Activated CD4-positive, CD25-positive, alpha-beta regulatory T cell treated with anti-CD3 and anti-CD28 coated beads, Interleukin-2, amount 50 U/mL, for 24 hours (primary cell): ENCODE measurements at regions not wholly inside any gene's neighbourhood (a gene's known extent, or its start where the extent isn't known, plus 50 kb on each side); places are given as distances from the start of the nearest gene placed in this dataset.
"Not testable (repeated sequence)": the region's sequence is repeated elsewhere in the genome, so short reads cannot be mapped to it uniquely, and the experiment has no call there.

Experiments used
- ATAC-seq, 2 donors: fragments of 150-1000 bp; cut with Tn5 transposase; one replicate each; pipeline ENCODE4 v1.10.0; 2021; ENCODE audit warnings: mild to moderate bottlenecking in 1 of 2, moderate library complexity in 1 of 2

DNA sequence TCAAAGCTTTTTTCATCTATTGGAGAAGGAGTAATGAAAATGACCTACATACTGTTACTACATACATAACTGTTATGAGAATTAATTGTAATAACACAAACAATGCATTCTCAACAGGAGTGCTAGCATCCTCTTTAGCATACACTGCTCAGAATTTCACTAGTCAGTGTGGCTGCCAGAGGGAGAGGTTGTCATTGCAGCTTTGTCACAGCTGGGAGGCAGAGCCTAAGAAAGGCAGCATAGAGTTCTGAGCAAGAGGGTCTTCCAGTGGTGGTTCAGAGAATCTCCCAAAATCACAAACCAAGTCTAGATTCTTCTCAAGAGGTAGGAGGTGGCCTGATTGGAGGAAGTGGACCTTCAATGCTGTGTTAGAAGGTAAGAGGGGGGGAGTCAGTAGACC is 286.7 kb upstream of the CYRIA start:
- no peak for ATAC-seq

DNA sequence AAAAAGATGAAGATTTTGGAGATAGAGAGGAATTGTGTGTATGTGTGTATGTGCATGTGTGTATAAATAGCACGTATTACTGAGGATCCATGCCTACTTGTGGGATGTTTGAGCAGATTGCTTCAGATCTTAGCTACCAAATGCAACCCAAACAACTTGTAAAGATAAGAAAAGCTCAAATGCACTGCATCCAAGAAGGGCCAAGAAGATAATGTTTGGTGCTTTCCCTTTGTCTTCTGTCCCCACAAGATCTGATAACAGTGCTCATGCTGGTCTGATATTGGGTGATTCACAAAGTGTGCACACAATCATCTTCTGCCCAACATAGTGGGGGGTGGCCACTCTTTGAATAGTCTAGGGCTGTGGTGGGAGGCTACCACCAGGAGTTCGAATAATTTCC is 284.8 kb upstream of the CYRIA start:
- ATAC-seq: no peak

DNA sequence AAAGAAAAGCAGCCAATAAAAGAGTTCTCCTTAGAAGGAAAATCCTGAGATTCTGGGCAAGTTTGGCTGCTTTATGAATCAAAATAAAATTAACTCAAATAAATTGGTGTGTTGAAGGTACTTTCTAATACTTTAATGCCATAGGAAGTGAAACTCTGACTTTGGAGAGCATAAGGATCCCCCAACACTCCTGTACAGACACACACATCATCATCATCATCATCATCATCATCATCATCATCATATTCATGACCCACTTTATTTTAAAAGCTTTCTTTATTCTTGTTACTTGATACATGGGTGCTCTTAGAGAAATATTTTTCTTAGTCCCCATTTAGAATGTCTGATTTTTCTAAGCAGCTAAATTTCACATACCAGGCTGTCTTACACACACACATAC is 283.1 kb upstream of the CYRIA start:
- ATAC-seq: no peak

DNA sequence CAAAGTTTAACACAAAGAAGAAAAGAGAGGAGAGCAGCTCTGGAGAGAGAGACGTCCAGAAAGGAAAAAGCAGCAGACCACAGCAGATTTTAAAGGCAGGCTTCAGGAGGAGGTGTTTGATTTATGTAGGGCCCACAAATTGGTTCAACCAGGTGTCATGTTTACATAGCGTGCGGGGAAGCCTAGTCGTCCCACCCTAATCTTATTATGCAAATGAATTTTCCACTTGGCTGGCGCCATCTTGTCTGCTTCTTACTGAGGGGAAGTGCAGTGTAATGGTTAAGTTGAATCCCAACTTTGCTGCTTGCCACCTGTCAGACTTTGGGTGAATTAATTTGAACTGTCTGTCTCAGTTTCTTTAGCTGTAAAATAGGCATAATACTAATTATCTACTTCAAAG is 282.4 kb upstream of the CYRIA start:
- ATAC-seq: no peak

DNA sequence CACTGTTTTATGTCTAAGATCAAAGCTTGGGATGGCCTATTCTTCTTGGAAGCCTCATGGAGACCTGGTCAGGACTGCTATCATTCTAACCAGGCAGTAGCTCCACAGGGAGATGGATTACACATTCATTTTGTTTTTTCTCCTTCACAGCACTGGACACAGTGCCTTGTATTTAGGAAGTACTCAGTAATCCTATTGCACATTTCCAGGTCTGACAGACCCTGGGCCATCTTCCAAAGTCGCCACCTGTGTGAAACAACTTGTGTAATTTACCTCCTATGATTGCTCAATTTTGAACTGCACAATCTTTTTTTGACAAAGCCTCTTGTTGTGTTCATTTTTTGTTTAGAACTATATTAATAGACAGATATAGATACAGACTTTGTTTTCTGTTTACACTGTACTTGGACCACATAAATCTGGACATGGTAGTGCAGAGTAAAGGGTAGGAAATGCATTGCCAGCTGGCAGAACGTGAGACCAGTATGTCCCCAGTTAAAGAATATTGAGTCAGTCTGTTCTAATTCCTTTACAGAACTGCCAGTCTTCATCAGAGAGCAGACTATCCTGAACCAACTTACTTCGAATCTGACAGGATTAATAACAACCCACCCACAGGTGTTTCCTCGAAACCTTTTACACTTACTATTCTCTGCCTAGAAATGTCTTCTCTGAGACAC is 277.8 kb upstream of the CYRIA start:
- no peak for ATAC-seq

DNA sequence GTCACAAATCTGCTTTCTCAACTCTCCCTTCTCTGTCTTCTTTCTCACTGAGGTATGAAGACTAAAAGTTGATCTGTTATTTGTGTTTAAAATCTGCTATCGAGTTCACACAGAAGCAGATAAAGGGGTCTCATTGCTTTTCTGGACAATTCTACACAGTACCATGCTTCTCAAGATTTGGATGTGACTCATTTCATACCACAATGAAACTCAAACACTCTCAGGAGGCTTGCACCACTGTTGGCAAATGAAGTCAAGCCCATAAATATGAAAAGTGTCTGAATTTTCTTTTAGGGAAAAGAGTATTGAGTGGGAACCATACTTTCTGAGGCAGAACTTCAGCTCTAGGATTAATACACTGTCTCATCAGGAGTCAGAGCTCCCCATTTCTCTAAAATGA is 274.6 kb upstream of the CYRIA start:
- ATAC-seq: no peak

DNA sequence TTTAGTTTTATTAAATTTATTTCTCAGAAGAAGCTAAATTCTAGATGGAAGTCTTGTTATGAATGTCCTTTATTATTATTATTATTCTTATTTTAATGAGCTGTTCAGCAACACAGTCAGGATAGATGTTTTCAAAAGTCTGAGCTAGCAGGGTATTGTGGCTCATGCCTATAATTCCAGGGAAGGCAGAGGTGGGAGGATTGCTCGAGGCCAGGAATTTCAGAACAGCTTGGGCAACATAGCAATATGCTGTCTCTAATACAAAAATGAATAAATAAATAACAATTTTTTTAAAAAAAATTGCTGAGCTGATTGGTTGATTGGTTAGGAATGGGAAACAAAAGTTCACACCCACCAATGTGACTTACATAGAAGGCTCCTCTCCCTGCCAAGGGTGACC is 274.1 kb upstream of the CYRIA start:
- no peak for ATAC-seq

DNA sequence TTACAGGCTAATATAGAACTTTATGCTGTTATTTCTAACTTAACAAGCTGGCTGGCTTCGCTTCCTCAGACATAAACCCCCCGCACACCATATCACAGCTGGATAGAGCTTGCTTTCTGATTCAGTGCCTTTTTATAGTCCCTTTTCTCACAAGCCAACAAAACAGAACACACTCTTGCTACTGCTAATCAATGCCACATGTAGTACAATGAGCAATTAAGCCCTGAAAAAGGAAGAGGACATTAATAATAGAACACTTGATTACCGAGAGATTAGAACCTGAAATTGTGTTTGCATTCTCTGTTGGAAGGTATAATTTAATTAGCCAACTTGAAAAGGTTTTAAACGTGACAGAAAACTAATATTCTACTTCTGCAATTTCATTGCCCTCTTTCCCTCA is 267.7 kb upstream of the CYRIA start:
- no peak for ATAC-seq

DNA sequence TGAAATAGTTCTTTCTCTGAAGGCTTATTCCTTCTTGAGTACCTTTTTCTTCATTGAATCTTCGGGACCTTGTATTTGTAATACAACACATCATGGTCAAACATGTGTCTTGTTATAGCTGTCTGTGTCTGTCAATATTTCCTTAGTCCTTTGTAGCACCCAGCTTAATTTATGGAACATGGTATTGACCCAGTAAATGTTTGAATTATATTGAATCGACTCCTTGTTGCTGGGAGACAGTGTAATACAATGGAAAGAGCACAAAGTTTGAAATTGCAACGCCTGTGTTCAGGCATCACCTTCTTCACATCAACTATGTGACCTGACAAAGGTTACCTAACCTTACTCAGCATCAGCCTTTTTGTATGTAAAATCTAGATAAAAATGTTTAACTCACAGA is 267.2 kb upstream of the CYRIA start:
- no peak for ATAC-seq

DNA sequence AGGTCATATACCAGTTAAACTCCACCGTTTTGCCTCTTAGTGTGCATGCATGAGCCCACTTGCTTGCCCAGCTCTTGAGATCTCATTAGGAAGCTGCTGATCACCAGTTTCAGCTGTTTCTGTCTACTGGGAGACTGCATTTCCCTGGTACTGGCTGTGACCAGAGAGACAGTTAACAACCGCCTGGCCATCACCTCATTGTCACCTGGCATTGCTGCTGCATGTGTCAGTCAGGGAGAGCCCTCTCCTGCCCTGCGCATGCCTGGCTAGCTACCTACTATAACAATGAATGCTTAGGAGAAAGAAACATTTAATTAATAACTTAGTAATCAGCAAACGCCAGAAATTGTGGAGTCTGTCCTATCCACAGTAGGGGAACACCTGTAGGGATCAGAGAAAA is 265.8 kb upstream of the CYRIA start:
- ATAC-seq: no peak

DNA sequence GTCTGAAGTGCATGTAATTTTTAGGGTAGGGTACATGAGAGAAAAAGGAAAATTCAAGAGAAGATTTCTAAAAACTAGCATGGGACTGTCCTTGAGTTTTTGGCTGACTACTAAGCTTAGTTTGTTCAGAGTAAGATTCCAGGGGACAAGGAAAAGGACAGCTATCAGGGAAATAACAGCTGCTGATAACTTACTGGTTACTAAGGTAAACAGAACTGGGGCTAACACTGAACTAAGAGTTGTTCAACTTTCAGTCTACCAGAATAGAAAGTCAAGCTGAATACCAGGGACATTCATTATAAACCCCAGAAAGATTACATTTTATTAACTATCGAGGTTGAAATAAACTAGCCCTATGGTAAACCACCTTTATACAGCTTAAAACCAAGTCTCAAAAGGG is 261.8 kb upstream of the CYRIA start:
- no peak for ATAC-seq

DNA sequence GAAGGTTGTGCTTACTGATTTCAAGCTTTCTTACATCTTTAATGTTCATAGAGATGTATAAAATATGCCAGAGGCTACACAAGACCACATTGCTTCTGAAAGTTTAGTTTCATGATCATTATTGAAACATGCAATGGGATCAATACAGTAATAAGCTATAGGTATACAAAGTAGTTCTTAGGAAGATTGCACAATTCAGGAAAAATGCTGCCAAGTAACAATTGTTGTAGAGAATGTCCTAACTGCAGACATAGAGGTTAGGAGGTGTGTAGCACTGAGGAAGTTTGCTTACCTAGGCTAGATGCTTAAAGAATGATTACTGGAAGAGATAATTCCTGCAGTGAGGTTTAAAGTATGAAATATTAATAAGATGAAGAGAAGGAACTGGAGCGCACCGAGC is 259.5 kb upstream of the CYRIA start:
- ATAC-seq: no peak

DNA sequence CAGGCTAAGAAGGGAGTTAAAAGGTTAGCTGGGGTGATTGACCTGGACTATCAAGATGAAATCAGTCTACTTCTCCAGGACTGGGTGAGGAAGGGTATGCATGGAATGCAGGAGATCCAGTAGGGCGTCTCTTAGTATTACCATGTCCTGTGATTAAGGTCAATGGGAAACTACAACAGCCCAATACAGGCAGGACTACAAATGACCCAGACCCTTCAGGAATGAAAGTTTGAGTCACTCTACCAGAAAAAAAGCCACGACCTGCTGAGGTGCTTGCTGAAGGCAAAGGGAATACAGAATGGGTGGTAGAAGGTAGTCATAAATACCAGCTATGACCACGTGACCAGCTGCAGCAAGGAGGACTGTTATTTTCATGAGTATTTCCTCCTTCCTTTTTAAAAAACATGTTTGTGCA is 249.7 kb upstream of the CYRIA start:
- not testable (repeated sequence) for ATAC-seq

DNA sequence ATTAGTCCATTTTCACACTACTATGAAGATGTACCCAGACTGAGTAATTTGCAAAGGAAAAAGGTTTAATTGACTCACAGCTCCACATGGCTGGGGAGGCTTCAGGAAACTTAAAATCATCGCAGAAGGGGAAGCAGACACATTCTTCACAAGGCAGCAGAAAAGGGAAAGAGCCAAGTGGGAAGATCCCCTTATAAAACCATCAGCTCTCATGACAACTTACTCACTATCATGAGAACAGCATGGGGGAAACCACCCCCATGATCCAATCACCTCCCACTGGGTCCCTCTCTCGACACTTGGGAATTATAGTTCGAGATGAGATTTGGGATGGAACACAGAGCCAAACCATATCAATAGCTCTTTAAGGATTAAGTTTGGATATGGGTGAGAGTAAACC is 246.1 kb upstream of the CYRIA start:
- no peak for ATAC-seq

DNA sequence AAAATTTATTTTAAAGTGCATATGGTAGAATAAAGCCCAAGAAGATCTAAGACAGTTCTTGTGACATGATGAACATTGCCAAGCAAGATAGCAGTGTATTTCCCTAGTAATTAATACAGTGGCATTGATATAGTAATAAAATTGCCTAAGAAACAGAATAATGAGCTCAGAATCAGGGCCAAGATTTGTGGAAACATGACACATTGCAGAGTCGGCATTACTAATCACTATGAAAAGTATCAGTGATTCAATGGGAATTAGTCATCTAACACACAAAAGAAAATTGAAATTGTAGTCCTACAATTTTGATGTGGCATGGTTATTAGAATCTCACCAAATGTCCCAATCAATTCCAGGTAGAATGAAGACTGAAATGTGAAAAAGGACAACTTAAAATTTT is 243.0 kb upstream of the CYRIA start:
- no peak for ATAC-seq

DNA sequence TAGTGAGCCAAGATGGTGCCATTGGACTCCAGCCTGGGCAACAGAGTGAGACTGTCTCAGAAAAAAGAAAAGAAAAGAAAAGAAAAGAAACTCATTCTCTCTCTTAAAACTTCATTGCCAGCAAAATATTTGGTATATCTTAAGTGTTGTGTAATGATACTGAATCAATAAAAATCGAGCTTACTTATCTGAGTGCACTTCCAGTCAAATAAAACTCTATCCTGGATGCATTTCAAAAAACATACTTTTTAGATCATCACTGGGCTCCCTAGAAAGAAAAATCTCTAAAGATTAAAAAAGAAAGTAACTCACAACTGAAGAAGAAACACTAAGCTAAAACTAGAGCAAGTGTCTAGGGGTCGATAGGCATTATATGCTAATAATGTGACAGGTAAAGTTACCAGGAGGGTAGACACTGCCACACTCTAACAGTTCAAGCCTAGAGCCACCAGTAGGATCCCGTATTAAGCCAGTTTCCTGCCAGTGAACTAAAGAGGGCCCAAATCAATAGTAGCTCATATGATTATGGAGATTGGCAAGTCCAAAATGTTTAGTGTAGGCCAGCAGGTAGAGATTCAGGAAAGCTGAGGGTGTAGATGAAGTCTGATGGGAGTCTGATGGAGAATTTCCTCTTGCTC is 242.1 kb upstream of the CYRIA start:
- ATAC-seq: no peak

DNA sequence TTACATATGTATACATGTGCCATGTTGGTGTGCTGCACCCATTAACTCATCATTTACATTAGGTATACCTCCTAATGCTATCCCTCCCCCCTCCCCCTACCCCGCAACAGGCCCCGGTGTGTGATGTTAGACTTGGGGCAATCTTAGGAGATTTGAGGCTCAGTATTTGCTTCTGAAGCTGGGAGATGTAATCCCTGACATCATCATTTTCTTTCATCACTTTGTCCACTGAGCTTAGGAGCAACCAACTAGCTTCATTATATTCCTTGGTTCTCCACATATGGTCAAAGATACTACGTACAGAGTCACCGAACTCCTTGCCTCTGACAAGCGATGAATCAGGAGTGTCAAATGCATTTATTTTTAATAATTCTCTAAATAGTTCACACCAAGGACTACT is 239.7 kb upstream of the CYRIA start:
- not testable (repeated sequence) for ATAC-seq

DNA sequence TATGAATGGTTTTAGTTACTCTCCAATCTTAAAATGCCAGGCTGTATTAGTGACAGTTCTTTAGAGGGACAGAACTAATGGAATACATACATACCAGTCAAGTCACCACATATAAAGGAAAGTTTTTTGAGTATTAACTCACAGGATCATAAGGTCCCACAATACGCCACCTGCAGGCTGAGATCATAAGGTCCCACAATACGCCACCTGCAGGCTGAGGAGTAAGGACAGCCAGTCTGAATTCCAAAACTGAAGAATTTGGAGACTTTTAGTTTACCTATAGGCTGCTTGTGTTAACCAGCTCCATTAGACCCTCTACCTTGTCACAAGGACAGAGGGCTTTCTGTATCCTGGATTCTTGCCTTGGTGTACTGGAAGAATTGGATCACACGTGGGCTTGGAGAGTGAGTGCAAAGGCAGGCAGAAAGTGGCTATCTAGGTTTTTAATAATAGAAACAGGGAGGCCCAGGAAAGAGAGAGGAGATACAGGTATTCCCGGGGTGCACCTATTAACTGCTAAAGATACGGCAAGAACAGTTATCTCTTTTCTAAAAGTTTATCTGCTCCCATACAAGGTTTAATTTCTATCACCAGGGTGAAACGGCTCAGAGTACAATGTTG is 234.9 kb upstream of the CYRIA start:
- ATAC-seq: no peak

DNA sequence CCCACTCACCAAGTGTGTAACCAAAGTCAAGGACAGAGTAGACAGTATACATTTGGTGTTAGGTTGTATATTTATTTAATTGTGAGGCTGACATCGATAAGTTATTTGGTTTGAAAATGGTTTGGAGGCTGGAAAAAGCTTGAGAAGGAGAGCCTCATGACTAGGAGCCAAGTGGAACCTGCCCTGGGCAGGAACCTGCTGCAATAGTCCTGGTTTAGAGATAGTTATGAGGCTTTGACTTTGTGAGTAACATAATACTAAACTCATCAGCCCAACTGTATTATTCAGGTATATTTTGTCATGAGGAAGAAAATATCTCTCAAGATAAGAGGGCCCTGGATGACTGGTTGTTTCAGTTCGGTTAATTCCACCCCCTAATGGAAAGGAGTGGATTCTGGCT is 234.3 kb upstream of the CYRIA start:
- ATAC-seq: no peak

DNA sequence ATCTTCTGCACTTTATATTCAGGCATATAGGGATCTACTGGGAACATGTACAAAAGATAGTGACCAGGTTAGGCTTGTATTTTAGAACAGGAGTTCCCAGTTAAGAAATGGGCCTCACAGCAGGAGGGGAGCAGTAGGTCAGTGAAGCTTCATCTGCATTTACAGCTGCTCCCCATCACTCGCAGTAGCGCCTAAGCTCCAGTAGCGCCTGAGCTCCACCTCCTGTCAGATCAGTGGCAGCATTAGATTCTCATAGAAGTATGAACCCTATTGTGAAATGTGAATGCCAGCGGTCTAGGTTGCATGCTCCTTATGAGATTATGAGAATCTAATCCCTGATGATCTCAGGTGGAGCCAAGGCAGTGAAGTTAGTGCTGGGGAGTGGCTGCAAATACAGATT is 224.4 kb upstream of the CYRIA start:
- no peak for ATAC-seq

DNA sequence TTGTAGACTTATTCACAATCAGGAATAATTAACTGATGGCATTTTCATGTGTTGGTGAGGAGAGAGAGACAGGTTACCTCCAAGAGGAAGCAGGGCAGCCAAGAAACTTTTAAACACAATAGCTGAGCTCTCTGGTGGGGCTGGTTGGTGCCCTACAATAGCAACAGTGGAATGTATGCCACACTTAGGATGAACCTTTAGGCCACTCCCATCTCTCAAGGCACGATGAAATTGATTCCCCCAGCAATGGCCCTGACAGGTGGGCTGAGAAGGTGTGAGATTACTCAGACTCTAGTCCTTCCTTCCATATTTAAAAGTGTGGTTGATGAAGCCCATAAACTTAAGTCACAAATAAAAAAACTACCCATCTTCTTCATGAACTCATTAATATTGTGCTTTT is 219.4 kb upstream of the CYRIA start:
- no peak for ATAC-seq

DNA sequence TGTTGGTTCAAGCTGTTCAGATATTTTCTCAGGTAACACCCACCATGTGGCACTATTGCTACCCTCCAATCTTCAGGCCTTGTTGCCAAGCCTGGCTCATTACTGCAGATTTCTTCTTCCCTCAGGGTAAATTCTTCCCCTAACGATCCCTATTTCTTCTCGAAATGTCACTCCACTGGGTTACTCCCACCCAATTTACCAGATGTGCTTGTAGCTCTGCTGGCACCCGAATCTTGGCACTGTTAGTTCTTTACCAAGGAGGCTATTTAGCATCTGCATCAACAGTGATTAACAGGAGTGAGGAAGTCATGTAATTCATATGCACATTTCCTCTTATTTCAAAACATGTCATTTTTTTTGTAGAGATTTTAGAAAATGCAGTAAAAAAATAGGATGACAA is 217.1 kb upstream of the CYRIA start:
- ATAC-seq: no peak

DNA sequence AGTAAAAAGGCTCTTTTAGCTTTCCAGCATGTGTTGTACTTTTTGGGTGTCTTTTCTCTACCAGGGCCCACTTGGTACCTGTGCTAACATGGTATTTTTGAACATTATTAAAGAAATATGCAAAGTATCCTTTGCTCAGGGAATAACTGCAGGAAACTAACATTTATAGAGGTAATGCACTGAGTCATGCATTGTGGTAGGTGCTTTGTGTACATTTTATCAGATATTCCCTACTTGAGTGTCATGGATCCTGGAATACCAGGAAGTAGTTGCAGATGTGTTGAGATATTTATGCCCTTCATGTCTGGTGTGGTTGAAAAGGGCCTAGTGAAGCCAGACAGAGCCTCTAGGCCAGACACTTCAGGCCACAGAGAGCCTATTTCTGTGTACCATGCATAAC is 215.5 kb upstream of the CYRIA start:
- ATAC-seq: no peak

DNA sequence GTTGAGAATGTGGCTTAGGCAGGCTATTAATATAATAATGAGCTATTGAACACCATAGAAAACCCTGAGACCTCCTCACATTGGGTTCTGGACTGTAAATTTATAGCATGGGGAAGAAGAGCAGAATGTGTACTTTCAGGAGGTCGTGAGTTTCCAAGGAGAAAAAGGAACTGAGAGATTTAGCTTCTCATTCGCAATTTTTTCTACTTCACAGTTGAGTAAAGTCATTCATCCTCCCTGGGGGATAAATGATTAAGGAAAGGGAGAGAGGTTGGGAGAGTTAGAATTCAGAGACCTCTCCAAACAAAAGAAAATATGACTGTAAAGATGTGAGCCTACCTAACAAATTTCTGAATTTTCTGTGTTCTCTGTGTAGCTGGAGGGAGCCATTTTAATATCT is 205.8 kb upstream of the CYRIA start:
- no peak for ATAC-seq
